OCI-LY1 (cell line): ENCODE measurements at regions not wholly inside any gene's neighbourhood (a gene's known extent, or its start where the extent isn't known, plus 50 kb on each side); places are given as distances from the start of the nearest gene placed in this dataset.

Experiments used
- H2AFZ ChIP-seq: fragments of 200-600 bp; sonication (generic), shearing (Covaris generic); 2 replicates; pipeline ENCODE4 v1.6.0; 2014; ENCODE audit warnings: antibody characterized with exemption, mild to moderate bottlenecking, low read length
- H3F3A ChIP-seq: fragments of 200-600 bp; sonication (generic), shearing (Covaris generic); 2 replicates; pipeline ENCODE4 v1.6.0; 2014; ENCODE audit warnings: mild to moderate bottlenecking, antibody characterized with exemption, low read length, moderate library complexity; ENCODE audit not compliant: insufficient read depth
- H3K27ac ChIP-seq: fragments of 200-600 bp; sonication (generic); 2 replicates; pipeline ENCODE4 v1.5.1; 2014; ENCODE audit warnings: low read length, mixed run types, mild to moderate bottlenecking, low read depth; ENCODE audit not compliant: poor library complexity, severe bottlenecking
- H3K27me3 ChIP-seq: fragments of 200-600 bp; sonication (generic); 2 replicates; pipeline ENCODE4 v1.6.0; 2014; ENCODE audit warnings: antibody characterized with exemption, mild to moderate bottlenecking, low read length, moderate library complexity; ENCODE audit not compliant: insufficient read depth
- H3K36me3 ChIP-seq: fragments of 200-600 bp; sonication (generic); 2 replicates; pipeline ENCODE4 v1.6.1; 2014; ENCODE audit warnings: mild to moderate bottlenecking, antibody characterized with exemption, low read length, moderate library complexity, mixed read lengths; ENCODE audit not compliant: insufficient read depth
- H3K4me1 ChIP-seq: fragments of 200-600 bp; sonication (generic); 2 replicates; pipeline ENCODE4 v1.5.1; 2014; ENCODE audit warnings: mild to moderate bottlenecking, low read length, moderate library complexity; ENCODE audit not compliant: insufficient read depth, severe bottlenecking
- H3K4me2 ChIP-seq: fragments of 200-600 bp; sonication (generic), shearing (Covaris generic); 2 replicates; pipeline ENCODE4 v1.6.1; 2014; ENCODE audit warnings: low read length
- H3K4me3 ChIP-seq: fragments of 200-600 bp; sonication (generic); 2 replicates; pipeline ENCODE4 v1.5.1; 2014; ENCODE audit warnings: low read length, low read depth, mild to moderate bottlenecking, mixed read lengths; ENCODE audit not compliant: poor library complexity, severe bottlenecking
- H3K79me2 ChIP-seq: fragments of 200-600 bp; shearing (Covaris generic); 2 replicates; pipeline ENCODE4 v1.6.1; 2016; ENCODE audit warnings: mixed run types, low read length, mixed read lengths; ENCODE audit not compliant: insufficient read depth
- H3K9ac ChIP-seq: fragments of 200-600 bp; sonication (generic), shearing (Covaris generic); 2 replicates; pipeline ENCODE4 v1.6.1; 2014; ENCODE audit warnings: mild to moderate bottlenecking, low read length, mixed read lengths
- H3K9me2 ChIP-seq: fragments of 200-600 bp; sonication (generic), shearing (Covaris generic); 2 replicates; pipeline ENCODE4 v1.6.1; 2014; ENCODE audit warnings: low read depth, mild to moderate bottlenecking, low read length, mixed read lengths
- H3K9me3 ChIP-seq: fragments of 200-600 bp; shearing (Covaris generic); 2 replicates; pipeline ENCODE4 v1.6.1; 2014; ENCODE audit warnings: low read length, mixed read lengths
- H4K20me1 ChIP-seq: fragments of 200-600 bp; sonication (generic), shearing (Covaris generic); 2 replicates; pipeline ENCODE4 v1.6.0; 2016; ENCODE audit warnings: mild to moderate bottlenecking, low read length; ENCODE audit not compliant: insufficient read depth
- CTCF ChIP-seq: fragments of 200-600 bp; sonication (generic), shearing (Covaris generic); IDR thresholded peaks from 2 replicates; pipeline ENCODE4 v1.5.1; 2017; ENCODE audit warnings: mild to moderate bottlenecking, antibody characterized with exemption, low read length, moderate library complexity, mixed read lengths
- EZH2 ChIP-seq: fragments of 200-600 bp; sonication (generic), shearing (Covaris generic); IDR thresholded peaks from 2 replicates; pipeline ENCODE4 v1.8.0; 2017; ENCODE audit warnings: borderline replicate concordance, mixed run types, mild to moderate bottlenecking, antibody characterized with exemption, low read length, moderate library complexity, mixed read lengths

DNA sequence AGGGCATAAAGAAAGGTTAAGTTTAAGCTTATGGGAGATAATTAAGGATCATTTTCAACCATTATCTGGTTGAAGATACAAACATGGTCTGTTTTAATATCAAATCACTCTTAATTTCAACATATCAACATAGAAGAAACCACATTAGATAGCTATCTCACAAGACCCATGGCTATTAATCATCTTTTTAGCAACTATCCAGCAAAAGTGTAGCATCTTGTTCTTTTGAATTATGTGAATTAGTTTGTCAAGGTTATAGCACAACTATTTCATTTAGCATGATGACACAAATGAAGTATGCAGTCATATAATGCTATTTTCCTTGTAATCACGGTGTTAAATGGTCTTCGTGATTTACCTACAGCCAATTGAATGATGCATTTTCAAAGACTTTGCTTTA is 58.9 kb upstream of the PPP1R9A start:
- Histone ChIP-seq H3K4me3 (no peak overlapping the region), H2AFZ (no peak overlapping the region), H3K9me3 (no peaks in the 10 kb centered on the region), H3K9ac (no peak overlapping the region), H3K4me1 (no peaks in the 10 kb centered on the region), H3K36me3 (no peaks in the 10 kb centered on the region), H4K20me1 (no peaks in the 10 kb centered on the region), H3F3A (no peaks in the 10 kb centered on the region), H3K9me2 (no peaks in the 10 kb centered on the region), H3K79me2 (no peaks in the 10 kb centered on the region), H3K4me2 (no peak overlapping the region), H3K27ac (no peak overlapping the region), H3K27me3 (no peaks in the 10 kb centered on the region)
- TF ChIP-seq CTCF: no peak
- no peak for TF ChIP-seq EZH2

DNA sequence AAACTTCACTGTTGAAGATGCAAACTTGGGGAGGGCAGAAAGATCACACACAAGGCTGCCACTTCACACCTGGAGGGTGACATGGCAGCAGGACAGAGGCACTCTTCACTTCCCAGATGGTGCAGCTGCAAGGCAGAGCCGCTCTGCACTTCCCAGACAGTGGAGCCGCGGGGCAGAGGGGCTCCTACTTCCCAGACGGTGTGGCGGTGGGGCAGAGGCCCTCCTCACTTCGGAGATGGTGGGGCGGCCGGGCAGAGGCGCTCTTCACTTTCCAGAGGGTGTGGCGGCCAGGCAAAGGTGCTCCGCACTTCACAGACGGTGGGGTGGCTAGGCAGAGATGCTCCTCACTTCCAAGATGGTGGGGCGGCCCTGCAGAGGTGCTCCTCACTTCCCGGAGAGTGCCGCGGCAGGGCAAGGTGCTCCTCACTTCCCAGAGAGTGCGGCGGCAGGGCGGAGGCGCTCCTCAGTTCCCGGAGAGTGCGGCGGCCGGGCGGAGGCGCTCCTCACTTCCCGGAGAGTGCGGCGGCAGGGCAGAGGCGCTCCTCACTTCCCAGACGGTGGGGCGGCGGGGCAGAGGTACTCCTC is 58.3 kb upstream of the PPP1R9A start:
- Histone ChIP-seq H3K9me3 (no peaks in the 10 kb centered on the region), H3K9ac (no peak overlapping the region), H2AFZ (no peak overlapping the region), H3K4me2 (no peak overlapping the region), H3K27me3 (no peaks in the 10 kb centered on the region), H3K79me2 (no peaks in the 10 kb centered on the region), H3K36me3 (no peaks in the 10 kb centered on the region), H3K27ac (no peak overlapping the region), H3K9me2 (no peaks in the 10 kb centered on the region), H3K4me3 (no peak overlapping the region), H4K20me1 (no peaks in the 10 kb centered on the region), H3F3A (no peaks in the 10 kb centered on the region), H3K4me1 (no peaks in the 10 kb centered on the region)
- TF ChIP-seq EZH2 (no peak), CTCF (no peak)

GRCh38 chr7:94849636-94850208 is 57.7 kb upstream of the PPP1R9A start:
- no peaks in the 10 kb centered on the region for H3K9me3 ChIP-seq

More at GRCh38 chr7:94849636-94850208, 57.7 kb upstream of the PPP1R9A start:
- H3K36me3 ChIP-seq: no peaks in the 10 kb centered on the region
- no peaks in the 10 kb centered on the region for H3K27me3 ChIP-seq
- H2AFZ ChIP-seq: no peak overlapping the region
- H3K4me1 ChIP-seq: no peaks in the 10 kb centered on the region
- H3K4me3 ChIP-seq: no peak overlapping the region
- H4K20me1 ChIP-seq: no peaks in the 10 kb centered on the region
- TF ChIP-seq CTCF (no peak), EZH2 (no peak)
- H3K9me2 ChIP-seq: no peaks in the 10 kb centered on the region
- H3K9ac ChIP-seq: no peak overlapping the region
- no peaks in the 10 kb centered on the region for H3F3A ChIP-seq
- no peak overlapping the region for H3K4me2 ChIP-seq
- no peaks in the 10 kb centered on the region for H3K79me2 ChIP-seq
- no peak overlapping the region for H3K27ac ChIP-seq
